ENCODE measurements at regions not wholly inside any gene's neighbourhood (a gene's known extent, or its start where the extent isn't known, plus 50 kb on each side); places are given as distances from the start of the nearest gene placed in this dataset.

GRCh38 chr14:40252817-40253447, 820.7 kb upstream of the FBXO33 start:
- TF ChIP-seq EZH2 (IDR thresholded peaks at IDR 0.05; ENCODE audit: low read length, unreplicated experiment) = no peak
- TF ChIP-seq, protein P1, sequence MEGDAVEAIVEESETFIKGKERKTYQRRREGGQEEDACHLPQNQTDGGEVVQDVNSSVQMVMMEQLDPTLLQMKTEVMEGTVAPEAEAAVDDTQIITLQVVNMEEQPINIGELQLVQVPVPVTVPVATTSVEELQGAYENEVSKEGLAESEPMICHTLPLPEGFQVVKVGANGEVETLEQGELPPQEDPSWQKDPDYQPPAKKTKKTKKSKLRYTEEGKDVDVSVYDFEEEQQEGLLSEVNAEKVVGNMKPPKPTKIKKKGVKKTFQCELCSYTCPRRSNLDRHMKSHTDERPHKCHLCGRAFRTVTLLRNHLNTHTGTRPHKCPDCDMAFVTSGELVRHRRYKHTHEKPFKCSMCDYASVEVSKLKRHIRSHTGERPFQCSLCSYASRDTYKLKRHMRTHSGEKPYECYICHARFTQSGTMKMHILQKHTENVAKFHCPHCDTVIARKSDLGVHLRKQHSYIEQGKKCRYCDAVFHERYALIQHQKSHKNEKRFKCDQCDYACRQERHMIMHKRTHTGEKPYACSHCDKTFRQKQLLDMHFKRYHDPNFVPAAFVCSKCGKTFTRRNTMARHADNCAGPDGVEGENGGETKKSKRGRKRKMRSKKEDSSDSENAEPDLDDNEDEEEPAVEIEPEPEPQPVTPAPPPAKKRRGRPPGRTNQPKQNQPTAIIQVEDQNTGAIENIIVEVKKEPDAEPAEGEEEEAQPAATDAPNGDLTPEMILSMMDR (conservative IDR thresholded peaks at IDR 0.05; ENCODE audit: low read depth, low read length) = peak; percentile 60
